Heart left ventricle (tissue), 13 donors: ENCODE measurements at regions not wholly inside any gene's neighbourhood (a gene's known extent, or its start where the extent isn't known, plus 50 kb on each side); places are given as distances from the start of the nearest gene placed in this dataset.

ENCODE experiments used
- POLR2A ChIP-seq, 2 donors: fragments of 450-650 bp; IDR thresholded peaks; one replicate each; pipeline ENCODE4 v1.6.1; 2017; ENCODE audit warnings: antibody characterized with exemption in 2 of 2, mild to moderate bottlenecking in 2 of 2, moderate library complexity in 2 of 2
- TF ChIP-seq, protein P1 (sequence below), 12 donors: fragments of 200-600 bp; sonication (generic) in 4 of 12; IDR thresholded peaks; one replicate each; pipeline versions ENCODE4 v1.5.0 to v1.8.0; 2018 to 2022; ENCODE audit warnings: antibody characterized with exemption in 12 of 12, mild to moderate bottlenecking in 5 of 12
- donor health status: ischemic (EF 13 %, LVEDD 7.1; RV severe dilation, severe dysfunction).
- donor health status: DM: no; HTN: yes; CAD: no.
- donor health status: DM: no; HTN: no; CAD: no.
- donor health status: ischemic (EF 25% LVEDD 6.9; RV normal size, moderate dysfunction).
- donor health status: ischemic (EF 25% LVEDD 5.7; RV mildly dilated, moderate dysfunction).
- donor health status: ischemic (EF 35%, LVEDD 5.7; RV mildly dilated, moderate dysfunction).
- donor health status: nonischemic (EF 11% LVEDD 7.7; RV severe dilation, severe dysfunction).
- donor health status: DM: yes; HTN: yes; CAD: no.
- donor health status: PGD.
- donor health status: ischemic (EF 29% LVEDD 5.4; RV normal size, mild dysfunction).
- donor health status: nonischemic (EF 23%, LVEDD 6.1; RV moderate dilation, normal function).

DNA sequence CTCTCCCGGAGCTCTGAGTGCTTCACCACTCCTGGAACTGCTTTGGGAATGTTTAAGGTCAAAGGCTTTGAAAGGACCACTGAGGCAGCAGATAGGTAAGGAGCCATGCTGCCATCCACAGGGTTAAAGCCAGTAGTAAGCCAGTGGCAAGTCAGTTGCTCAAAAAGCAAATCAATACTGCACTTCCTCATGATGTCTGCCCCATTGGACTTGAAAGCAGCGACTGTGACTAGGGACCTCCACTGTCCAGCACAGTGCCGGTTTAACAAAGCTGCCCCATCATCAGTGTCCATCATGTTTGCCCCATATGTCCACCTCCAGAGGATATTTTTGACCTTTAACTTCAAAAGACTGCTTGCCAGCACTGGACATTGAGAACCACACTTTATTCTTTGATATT lies 49.9 kb upstream of the FGF13 start:
- TF ChIP-seq, protein P1, sequence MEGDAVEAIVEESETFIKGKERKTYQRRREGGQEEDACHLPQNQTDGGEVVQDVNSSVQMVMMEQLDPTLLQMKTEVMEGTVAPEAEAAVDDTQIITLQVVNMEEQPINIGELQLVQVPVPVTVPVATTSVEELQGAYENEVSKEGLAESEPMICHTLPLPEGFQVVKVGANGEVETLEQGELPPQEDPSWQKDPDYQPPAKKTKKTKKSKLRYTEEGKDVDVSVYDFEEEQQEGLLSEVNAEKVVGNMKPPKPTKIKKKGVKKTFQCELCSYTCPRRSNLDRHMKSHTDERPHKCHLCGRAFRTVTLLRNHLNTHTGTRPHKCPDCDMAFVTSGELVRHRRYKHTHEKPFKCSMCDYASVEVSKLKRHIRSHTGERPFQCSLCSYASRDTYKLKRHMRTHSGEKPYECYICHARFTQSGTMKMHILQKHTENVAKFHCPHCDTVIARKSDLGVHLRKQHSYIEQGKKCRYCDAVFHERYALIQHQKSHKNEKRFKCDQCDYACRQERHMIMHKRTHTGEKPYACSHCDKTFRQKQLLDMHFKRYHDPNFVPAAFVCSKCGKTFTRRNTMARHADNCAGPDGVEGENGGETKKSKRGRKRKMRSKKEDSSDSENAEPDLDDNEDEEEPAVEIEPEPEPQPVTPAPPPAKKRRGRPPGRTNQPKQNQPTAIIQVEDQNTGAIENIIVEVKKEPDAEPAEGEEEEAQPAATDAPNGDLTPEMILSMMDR (IDR thresholded peaks at IDR 0.05) = no peak
- no peak for TF ChIP-seq POLR2A (IDR thresholded peaks at IDR 0.05)
